Psoas muscle (tissue), 7 donors: ENCODE measurements at regions not wholly inside any gene's neighbourhood (a gene's known extent, or its start where the extent isn't known, plus 50 kb on each side); places are given as distances from the start of the nearest gene placed in this dataset.
A peak's percentile ranks its signal among the peaks of the same experiment; 100 is the strongest.

ENCODE experiments used
- ATAC-seq, 4 donors: fragments of 200-7000 bp; cut with Tn5 transposase; one replicate each; pipeline ENCODE4 v1.9.1; 2020; ENCODE audit warnings: moderate library complexity in 3 of 4, mild to moderate bottlenecking in 2 of 4
- DNase-seq, 2 donors: peaks; one replicate each; pipeline ENCODE4 v3.0.0-alpha.2; 2020
- H3K27ac ChIP-seq: fragments of 200-600 bp; one replicate; pipeline ENCODE4 v1.8.0; 2022
- H3K27me3 ChIP-seq, 3 donors: fragments of 200-600 bp in 1 of 3; one replicate each; pipeline versions ENCODE4 v1.6.1 to v1.8.0; 2013 to 2022; ENCODE audit warnings: low read length in 2 of 3, mild to moderate bottlenecking in 2 of 3, moderate library complexity in 1 of 3; ENCODE audit not compliant: insufficient read depth in 3 of 3
- H3K36me3 ChIP-seq, 2 donors: fragments of 200-600 bp in 1 of 2; one replicate each; pipeline versions ENCODE4 v1.6.1 to v1.8.0; 2013 to 2022; ENCODE audit warnings: low read depth in 1 of 2, mild to moderate bottlenecking in 1 of 2, moderate library complexity in 1 of 2; ENCODE audit not compliant: insufficient read depth in 1 of 2
- H3K4me1 ChIP-seq: fragments of 200-600 bp; one replicate; pipeline ENCODE4 v1.8.0; 2022
- H3K4me3 ChIP-seq: fragments of 200-600 bp; one replicate; pipeline ENCODE4 v1.8.0; 2022; ENCODE audit warnings: mild to moderate bottlenecking
- H3K9me3 ChIP-seq: fragments of 200-600 bp; one replicate; pipeline ENCODE4 v1.8.0; 2022
- WGBS, 3 donors: extraction: QIAGEN DNeasy Blood & Tissue Kit; methylation state at CpG; one replicate each; pipeline versions ENCODE4 v1.1.6 to v1.1.7; 2013; 5-methylcytosine and 5-hydroxymethylcytosine counted together
- intact Hi-C, 2 donors: fragments of 100-400 bp; cut with DNase I; formaldehyde crosslinking; loops; one replicate each; pipeline versions ENCODE4 v1.11.0 to v1.14.2; 2022
- TF ChIP-seq, protein P1 (sequence below): fragments of 200-600 bp; IDR thresholded peaks from one replicate; pipeline ENCODE4 v1.8.0; 2022; ENCODE audit warnings: antibody characterized with exemption
- donor health status: healthy with polysubstance abuse.
- donor health status: DM: no; HTN: no; CAD: no; lungs with moderate emphysema.
- donor health status: Bipolar disorder and iron deficiency.
- donor health status: healthy.
- donor health status: DM: yes; HTN: yes; CAD: no.
- donor health status: DM: no; HTN: no; CAD: no.
- donor health status: DM: yes; HTN: yes; CAD: no.

DNA sequence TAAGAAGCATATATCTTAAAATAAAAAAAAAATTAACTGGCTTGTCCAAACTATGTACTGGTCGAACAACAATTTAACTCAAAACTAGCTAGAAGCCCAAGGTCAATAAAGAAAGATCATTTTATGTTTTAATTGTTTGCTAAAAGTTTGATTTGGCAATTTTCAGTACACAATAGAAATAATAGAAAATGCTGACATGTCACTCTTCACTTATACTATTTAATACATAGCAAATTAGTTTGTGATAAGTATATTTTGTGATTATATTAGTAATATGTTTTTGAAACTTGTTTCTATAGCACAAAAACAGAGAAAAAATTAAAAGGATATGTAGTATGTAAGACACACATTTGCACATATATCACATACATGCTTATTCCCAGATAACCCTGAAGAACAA, 1938.6 kb upstream of the PIK3C3 start:
- Histone ChIP-seq H3K27ac (no peak overlapping the region), H3K4me1 (no peaks in the 10 kb centered on the region), H3K4me3 (no peak overlapping the region), H3K36me3 (no peaks in the 10 kb centered on the region), H3K27me3 (no peaks in the 10 kb centered on the region), H3K9me3 (no peaks in the 10 kb centered on the region)
- DNase-seq: no peak
- TF ChIP-seq, protein P1, sequence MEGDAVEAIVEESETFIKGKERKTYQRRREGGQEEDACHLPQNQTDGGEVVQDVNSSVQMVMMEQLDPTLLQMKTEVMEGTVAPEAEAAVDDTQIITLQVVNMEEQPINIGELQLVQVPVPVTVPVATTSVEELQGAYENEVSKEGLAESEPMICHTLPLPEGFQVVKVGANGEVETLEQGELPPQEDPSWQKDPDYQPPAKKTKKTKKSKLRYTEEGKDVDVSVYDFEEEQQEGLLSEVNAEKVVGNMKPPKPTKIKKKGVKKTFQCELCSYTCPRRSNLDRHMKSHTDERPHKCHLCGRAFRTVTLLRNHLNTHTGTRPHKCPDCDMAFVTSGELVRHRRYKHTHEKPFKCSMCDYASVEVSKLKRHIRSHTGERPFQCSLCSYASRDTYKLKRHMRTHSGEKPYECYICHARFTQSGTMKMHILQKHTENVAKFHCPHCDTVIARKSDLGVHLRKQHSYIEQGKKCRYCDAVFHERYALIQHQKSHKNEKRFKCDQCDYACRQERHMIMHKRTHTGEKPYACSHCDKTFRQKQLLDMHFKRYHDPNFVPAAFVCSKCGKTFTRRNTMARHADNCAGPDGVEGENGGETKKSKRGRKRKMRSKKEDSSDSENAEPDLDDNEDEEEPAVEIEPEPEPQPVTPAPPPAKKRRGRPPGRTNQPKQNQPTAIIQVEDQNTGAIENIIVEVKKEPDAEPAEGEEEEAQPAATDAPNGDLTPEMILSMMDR: no peak
- intact Hi-C loops: no loop called here
- 74 to 89% (median 75%) methylated on average over 1 of the region's 1 CpG for WGBS, 3 donors
- no peak for ATAC-seq

DNA sequence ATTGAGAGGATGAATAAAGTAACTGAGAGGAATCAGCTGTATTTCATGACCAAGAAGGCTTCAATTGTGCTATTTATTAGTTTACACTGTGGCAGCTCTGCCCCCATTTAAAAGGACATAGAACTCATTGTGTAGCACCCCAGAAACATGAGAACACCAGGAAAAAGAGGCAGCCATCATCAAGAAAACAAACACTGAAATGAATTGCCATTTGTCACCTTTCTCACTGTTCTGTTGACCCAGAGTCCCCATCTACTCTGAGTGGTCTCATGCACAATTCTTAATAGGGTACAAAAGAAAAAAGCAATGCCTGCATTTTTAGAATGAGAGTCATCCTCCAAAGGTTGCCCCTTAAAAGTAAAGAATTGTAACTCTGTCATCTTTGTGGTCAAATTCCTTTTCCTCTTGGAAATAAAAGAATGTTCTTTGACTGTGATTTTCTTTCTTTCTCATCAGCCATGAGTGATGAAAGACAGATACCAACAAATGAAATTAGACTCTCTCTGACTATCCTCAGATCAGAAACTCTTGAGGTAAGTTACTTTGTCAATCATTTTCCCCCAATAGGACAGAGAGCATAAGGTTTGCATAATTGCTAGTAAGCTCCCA, 1941.9 kb upstream of the PIK3C3 start:
- no peaks in the 10 kb centered on the region for H3K9me3 ChIP-seq
- H3K36me3 ChIP-seq: no peaks in the 10 kb centered on the region
- DNase-seq: no peak
- H3K27me3 ChIP-seq: no peaks in the 10 kb centered on the region
- H3K4me3 ChIP-seq: no peak overlapping the region
- TF ChIP-seq, protein P1: no peak
- no peaks in the 10 kb centered on the region for H3K4me1 ChIP-seq
- no peak for ATAC-seq
- intact Hi-C loops: no loop called here
- no peak overlapping the region for H3K27ac ChIP-seq

DNA sequence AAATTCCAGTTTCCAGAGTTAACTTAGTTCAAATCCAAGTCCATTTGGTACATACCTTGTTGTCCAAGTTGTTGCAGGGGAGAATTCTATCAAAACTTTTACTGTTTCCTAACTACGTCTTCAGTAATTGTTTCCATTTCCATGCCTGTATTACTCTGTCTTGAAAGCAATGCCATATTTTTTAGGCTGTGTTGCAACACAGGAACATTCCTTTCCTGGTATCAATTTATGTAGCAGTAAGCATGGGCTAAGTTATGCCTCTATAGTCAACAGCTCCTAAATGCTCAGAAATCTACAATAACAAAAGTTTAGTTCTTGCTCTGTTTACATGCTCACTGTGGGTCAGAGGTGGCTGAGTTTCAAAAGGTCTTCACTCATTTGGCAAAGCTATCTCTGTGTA, 1943.8 kb upstream of the PIK3C3 start:
- no peak for ATAC-seq
- Histone ChIP-seq H3K27me3 (no peaks in the 10 kb centered on the region), H3K9me3 (no peaks in the 10 kb centered on the region), H3K27ac (no peak overlapping the region), H3K4me3 (no peak overlapping the region), H3K36me3 (no peaks in the 10 kb centered on the region), H3K4me1 (no peaks in the 10 kb centered on the region)
- DNase-seq: no peak
- TF ChIP-seq, protein P1: no peak
- 83 to 88% (median 86%) methylated on average over 1 of the region's 1 CpG for WGBS, 3 donors
- intact Hi-C loops: no loop called here

DNA sequence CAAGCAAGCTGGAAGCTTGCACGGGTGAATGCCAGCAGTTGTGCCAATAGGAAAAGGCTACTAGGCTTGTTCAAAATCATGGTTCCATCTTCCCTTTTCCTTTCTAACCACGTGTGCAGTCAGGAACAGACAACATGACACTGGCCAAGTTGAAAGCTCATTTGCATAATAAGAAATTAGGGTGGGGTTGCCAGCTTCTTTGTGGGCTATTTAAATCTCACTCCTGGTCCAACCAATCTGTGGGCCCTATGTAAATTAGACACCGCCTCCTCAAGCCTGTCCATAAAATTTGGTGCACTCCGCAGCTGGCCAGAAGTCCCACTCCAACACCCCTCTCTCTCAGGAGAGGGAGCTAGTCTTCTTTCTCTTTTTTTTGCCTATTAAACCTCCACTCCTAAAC, 1948.4 kb upstream of the PIK3C3 start:
- intact Hi-C loops: no loop called here
- no peak overlapping the region for H3K4me3 ChIP-seq
- TF ChIP-seq, protein P1: no peak
- H3K27me3 ChIP-seq: no peaks in the 10 kb centered on the region
- WGBS, 3 donors: 41 to 50% (median 44%) methylated on average over 4 of the region's 4 CpGs
- no peaks in the 10 kb centered on the region for H3K36me3 ChIP-seq
- ATAC-seq: peak in 1 of 4 donors; percentile 37
- H3K4me1 ChIP-seq: no peaks in the 10 kb centered on the region
- no peak overlapping the region for H3K27ac ChIP-seq
- DNase-seq: no peak
- H3K9me3 ChIP-seq: no peaks in the 10 kb centered on the region

DNA sequence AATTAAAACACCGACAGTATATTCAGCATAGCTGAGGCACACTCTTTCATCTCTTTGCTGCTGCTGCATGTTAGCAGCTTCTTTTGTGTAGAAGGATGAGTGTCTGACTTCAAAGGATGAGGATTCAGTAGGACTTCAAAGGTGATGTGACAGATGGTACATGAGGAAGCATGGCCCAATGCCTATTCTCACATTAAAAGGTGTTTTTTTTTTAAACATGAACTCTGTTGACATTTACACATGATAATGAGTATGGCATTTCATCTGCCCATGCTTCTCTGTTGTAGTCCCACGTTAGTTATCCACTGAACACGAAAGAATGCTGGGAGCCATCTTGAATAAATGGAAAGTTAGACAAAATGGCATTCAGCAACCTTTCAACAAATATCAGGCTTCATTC, 1950.8 kb upstream of the PIK3C3 start:
- ATAC-seq: no peak
- intact Hi-C loops: no loop called here
- no peak overlapping the region for H3K4me3 ChIP-seq
- no peak for DNase-seq
- no peaks in the 10 kb centered on the region for H3K9me3 ChIP-seq
- WGBS, 3 donors: 67 to 73% (median 70%) methylated on average over 3 of the region's 3 CpGs
- TF ChIP-seq, protein P1: no peak
- no peaks in the 10 kb centered on the region for H3K36me3 ChIP-seq
- H3K27ac ChIP-seq: no peak overlapping the region
- no peaks in the 10 kb centered on the region for H3K4me1 ChIP-seq
- no peaks in the 10 kb centered on the region for H3K27me3 ChIP-seq
